Liver (tissue), 8 donors: ENCODE measurements at regions not wholly inside any gene's neighbourhood (a gene's known extent, or its start where the extent isn't known, plus 50 kb on each side); places are given as distances from the start of the nearest gene placed in this dataset.

Experiments
- DNase-seq: peaks from one replicate; pipeline ENCODE4 v3.0.0-alpha.2; 2017; ENCODE audit warnings: low spot score
- H3K27ac ChIP-seq, 2 donors: one replicate each; pipeline ENCODE4 v1.7.0; 2013; ENCODE audit warnings: inconsistent platforms in 2 of 2, low read length in 2 of 2, control low read depth in 1 of 2, low read depth in 1 of 2, mild to moderate bottlenecking in 1 of 2
- H3K27me3 ChIP-seq, 4 donors: one replicate each; pipeline versions ENCODE4 v1.6.1 to v1.7.0; 2013; ENCODE audit warnings: low read length in 3 of 4, inconsistent platforms in 1 of 4, mild to moderate bottlenecking in 1 of 4, moderate library complexity in 1 of 4; ENCODE audit not compliant: control insufficient read depth in 4 of 4, insufficient read depth in 4 of 4
- H3K36me3 ChIP-seq, 4 donors: one replicate each; pipeline versions ENCODE4 v1.6.1 to v1.7.0; 2013; ENCODE audit warnings: low read length in 3 of 4, mild to moderate bottlenecking in 3 of 4, low read depth in 1 of 4, moderate library complexity in 1 of 4; ENCODE audit not compliant: control insufficient read depth in 4 of 4, insufficient read depth in 3 of 4
- H3K4me1 ChIP-seq, 4 donors: one replicate each; pipeline versions ENCODE4 v1.6.1 to v1.7.0; 2013; ENCODE audit warnings: low read length in 3 of 4, mild to moderate bottlenecking in 3 of 4, moderate library complexity in 1 of 4; ENCODE audit not compliant: control insufficient read depth in 4 of 4, insufficient read depth in 4 of 4
- H3K4me3 ChIP-seq, 3 donors: one replicate each; pipeline versions ENCODE4 v1.6.1 to v1.7.0; 2013; ENCODE audit warnings: low read length in 3 of 3, control low read depth in 1 of 3, low read depth in 1 of 3, mild to moderate bottlenecking in 1 of 3
- H3K9ac ChIP-seq, 2 donors: one replicate each; pipeline ENCODE4 v1.7.0; 2013; ENCODE audit warnings: low read length in 2 of 2, mild to moderate bottlenecking in 2 of 2, moderate library complexity in 2 of 2, control low read depth in 1 of 2, low read depth in 1 of 2
- H3K9me3 ChIP-seq, 4 donors: one replicate each; pipeline versions ENCODE4 v1.6.1 to v1.7.0; 2013; ENCODE audit warnings: low read length in 3 of 4; ENCODE audit not compliant: control insufficient read depth in 4 of 4
- EGR1 ChIP-seq, 2 donors: IDR thresholded peaks; 2 replicates each; pipeline ENCODE4 v1.6.1; 2016 to 2018; ENCODE audit warnings: antibody characterized with exemption in 2 of 2, low read depth in 2 of 2
- FOXA1 ChIP-seq: IDR thresholded peaks from 2 replicates; pipeline ENCODE4 v1.6.1; 2016; ENCODE audit warnings: antibody characterized with exemption
- FOXA2 ChIP-seq: IDR thresholded peaks from 2 replicates; pipeline ENCODE4 v1.6.1; 2016; ENCODE audit warnings: antibody characterized with exemption
- GABPA ChIP-seq, 2 donors: IDR thresholded peaks in 1 of 2; conservative IDR thresholded peaks in 1 of 2; 2 replicates each; pipeline ENCODE4 v1.6.1; 2016; ENCODE audit warnings: antibody characterized with exemption in 2 of 2, mild to moderate bottlenecking in 1 of 2, moderate library complexity in 1 of 2
- HNF4A ChIP-seq, 2 donors: conservative IDR thresholded peaks; 2 replicates each; pipeline ENCODE4 v1.6.1; 2016; ENCODE audit warnings: antibody characterized with exemption in 2 of 2, mild to moderate bottlenecking in 2 of 2
- HNF4G ChIP-seq: IDR thresholded peaks from 2 replicates; pipeline ENCODE4 v1.6.1; 2016; ENCODE audit warnings: antibody characterized with exemption
- JUND ChIP-seq, 2 donors: IDR thresholded peaks; 2 replicates each; pipeline ENCODE4 v1.6.1; 2016; ENCODE audit warnings: antibody characterized with exemption in 2 of 2
- MAX ChIP-seq: IDR thresholded peaks from 2 replicates; pipeline ENCODE4 v1.6.1; 2016; ENCODE audit warnings: antibody characterized with exemption
- NR2F2 ChIP-seq: IDR thresholded peaks from 2 replicates; pipeline ENCODE4 v1.6.1; 2016; ENCODE audit warnings: antibody characterized with exemption
- RAD21 ChIP-seq, 2 donors: IDR thresholded peaks; 2 replicates each; pipeline ENCODE4 v1.6.1; 2016; ENCODE audit warnings: antibody characterized with exemption in 2 of 2, mild to moderate bottlenecking in 2 of 2
- RXRA ChIP-seq, 2 donors: IDR thresholded peaks; 2 replicates each; pipeline ENCODE4 v1.6.1; 2017 to 2018; ENCODE audit warnings: antibody characterized with exemption in 2 of 2, mild to moderate bottlenecking in 1 of 2
- SP1 ChIP-seq: IDR thresholded peaks from 2 replicates; pipeline ENCODE4 v1.6.1; 2018; ENCODE audit warnings: antibody characterized with exemption, mild to moderate bottlenecking
- TAF1 ChIP-seq: conservative IDR thresholded peaks from 2 replicates; pipeline ENCODE4 v1.6.1; 2016; ENCODE audit warnings: antibody characterized with exemption, mild to moderate bottlenecking
- YY1 ChIP-seq: IDR thresholded peaks from 2 replicates; pipeline ENCODE4 v1.6.1; 2016; ENCODE audit warnings: antibody characterized with exemption, mild to moderate bottlenecking
- ZBTB33 ChIP-seq: IDR thresholded peaks from 2 replicates; pipeline ENCODE4 v1.6.1; 2016; ENCODE audit warnings: antibody characterized with exemption
- WGBS: extraction: QIAGEN DNeasy Blood & Tissue Kit; methylation state at CpG from one replicate; pipeline ENCODE4 v1.1.7; 2013; 5-methylcytosine and 5-hydroxymethylcytosine counted together
- TF ChIP-seq, protein P1 (sequence below): fragments of 150-350 bp; IDR thresholded peaks from 2 replicates; pipeline ENCODE4 v1.5.1; 2017; ENCODE audit warnings: improper control_type of control experiment, low read depth, low read length; ENCODE audit not compliant: missing input control
- TF ChIP-seq, protein P2 (sequence below): IDR thresholded peaks from 2 replicates; pipeline ENCODE4 v1.6.1; 2016; ENCODE audit warnings: antibody characterized with exemption
- TF ChIP-seq, protein P3 (sequence below): IDR thresholded peaks from 2 replicates; pipeline ENCODE4 v1.6.1; 2016; ENCODE audit warnings: antibody characterized with exemption, mild to moderate bottlenecking
- donor health status: healthy.
- donor health status: healthy.
- donor health status: healthy.
- donor health status: healthy.
- donor health status: healthy.

GRCh38 chr20:8076306-8077136 is 55.5 kb upstream of the PLCB1 start:
- WGBS = 73% methylated on average over 3 of the region's 3 CpGs
- Histone ChIP-seq H3K4me3 (no peak overlapping the region), H3K9me3 (no peaks in the 10 kb centered on the region), H3K27ac (no peak overlapping the region), H3K4me1 (peaks cover 0 to 3% (median 0%) of the 10 kb centered on the region in 4 donors), H3K9ac (no peak overlapping the region), H3K27me3 (no peaks in the 10 kb centered on the region), H3K36me3 (no peaks in the 10 kb centered on the region)
- no peak for TF ChIP-seq HNF4A (conservative IDR thresholded peaks at IDR 0.05)
- no peak for TF ChIP-seq FOXA1
- TF ChIP-seq, protein P1, sequence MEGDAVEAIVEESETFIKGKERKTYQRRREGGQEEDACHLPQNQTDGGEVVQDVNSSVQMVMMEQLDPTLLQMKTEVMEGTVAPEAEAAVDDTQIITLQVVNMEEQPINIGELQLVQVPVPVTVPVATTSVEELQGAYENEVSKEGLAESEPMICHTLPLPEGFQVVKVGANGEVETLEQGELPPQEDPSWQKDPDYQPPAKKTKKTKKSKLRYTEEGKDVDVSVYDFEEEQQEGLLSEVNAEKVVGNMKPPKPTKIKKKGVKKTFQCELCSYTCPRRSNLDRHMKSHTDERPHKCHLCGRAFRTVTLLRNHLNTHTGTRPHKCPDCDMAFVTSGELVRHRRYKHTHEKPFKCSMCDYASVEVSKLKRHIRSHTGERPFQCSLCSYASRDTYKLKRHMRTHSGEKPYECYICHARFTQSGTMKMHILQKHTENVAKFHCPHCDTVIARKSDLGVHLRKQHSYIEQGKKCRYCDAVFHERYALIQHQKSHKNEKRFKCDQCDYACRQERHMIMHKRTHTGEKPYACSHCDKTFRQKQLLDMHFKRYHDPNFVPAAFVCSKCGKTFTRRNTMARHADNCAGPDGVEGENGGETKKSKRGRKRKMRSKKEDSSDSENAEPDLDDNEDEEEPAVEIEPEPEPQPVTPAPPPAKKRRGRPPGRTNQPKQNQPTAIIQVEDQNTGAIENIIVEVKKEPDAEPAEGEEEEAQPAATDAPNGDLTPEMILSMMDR = no peak
- no peak for TF ChIP-seq RXRA (IDR thresholded peaks at IDR 0.05)
- DNase-seq = no peak

DNA sequence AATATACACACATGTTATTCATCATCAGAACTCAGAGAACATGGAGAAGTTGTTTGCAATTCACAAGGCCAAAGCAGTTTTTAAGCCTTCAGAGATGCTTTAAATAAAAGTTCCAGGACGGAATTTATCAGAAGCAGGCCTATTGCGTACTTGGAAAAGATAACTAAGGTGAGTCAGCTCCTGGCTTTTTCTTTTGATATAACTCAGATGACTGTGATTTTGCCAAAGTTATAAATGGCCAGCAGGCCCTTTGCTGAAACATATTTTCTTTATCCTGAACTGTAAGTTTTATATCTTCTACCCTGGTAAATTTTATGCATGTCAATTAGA is 55.0 kb upstream of the PLCB1 start:
- Histone ChIP-seq H3K27me3 (no peaks in the 10 kb centered on the region), H3K4me1 (peaks cover 0 to 3% (median 0%) of the 10 kb centered on the region in 4 donors), H3K27ac (no peak overlapping the region), H3K9ac (no peak overlapping the region), H3K4me3 (no peak overlapping the region), H3K9me3 (no peaks in the 10 kb centered on the region), H3K36me3 (no peaks in the 10 kb centered on the region)
- no peak for TF ChIP-seq ZBTB33
- TF ChIP-seq EGR1 (IDR thresholded peaks at IDR 0.05; ENCODE audit: low read depth in 2 of 2) = no peak
- TF ChIP-seq FOXA1 = no peak
- TF ChIP-seq, protein P2, sequence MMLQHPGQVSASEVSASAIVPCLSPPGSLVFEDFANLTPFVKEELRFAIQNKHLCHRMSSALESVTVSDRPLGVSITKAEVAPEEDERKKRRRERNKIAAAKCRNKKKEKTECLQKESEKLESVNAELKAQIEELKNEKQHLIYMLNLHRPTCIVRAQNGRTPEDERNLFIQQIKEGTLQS = no peak
- no peak for TF ChIP-seq MAX
- no peak for TF ChIP-seq TAF1
- no peak for TF ChIP-seq HNF4G
- TF ChIP-seq HNF4A (conservative IDR thresholded peaks at IDR 0.05) = no peak
- no peak for TF ChIP-seq RAD21 (IDR thresholded peaks at IDR 0.05)
- no peak for TF ChIP-seq YY1
- TF ChIP-seq FOXA2 = no peak
- TF ChIP-seq, protein P1 = no peak
- no peak for TF ChIP-seq SP1
- TF ChIP-seq, protein P3, sequence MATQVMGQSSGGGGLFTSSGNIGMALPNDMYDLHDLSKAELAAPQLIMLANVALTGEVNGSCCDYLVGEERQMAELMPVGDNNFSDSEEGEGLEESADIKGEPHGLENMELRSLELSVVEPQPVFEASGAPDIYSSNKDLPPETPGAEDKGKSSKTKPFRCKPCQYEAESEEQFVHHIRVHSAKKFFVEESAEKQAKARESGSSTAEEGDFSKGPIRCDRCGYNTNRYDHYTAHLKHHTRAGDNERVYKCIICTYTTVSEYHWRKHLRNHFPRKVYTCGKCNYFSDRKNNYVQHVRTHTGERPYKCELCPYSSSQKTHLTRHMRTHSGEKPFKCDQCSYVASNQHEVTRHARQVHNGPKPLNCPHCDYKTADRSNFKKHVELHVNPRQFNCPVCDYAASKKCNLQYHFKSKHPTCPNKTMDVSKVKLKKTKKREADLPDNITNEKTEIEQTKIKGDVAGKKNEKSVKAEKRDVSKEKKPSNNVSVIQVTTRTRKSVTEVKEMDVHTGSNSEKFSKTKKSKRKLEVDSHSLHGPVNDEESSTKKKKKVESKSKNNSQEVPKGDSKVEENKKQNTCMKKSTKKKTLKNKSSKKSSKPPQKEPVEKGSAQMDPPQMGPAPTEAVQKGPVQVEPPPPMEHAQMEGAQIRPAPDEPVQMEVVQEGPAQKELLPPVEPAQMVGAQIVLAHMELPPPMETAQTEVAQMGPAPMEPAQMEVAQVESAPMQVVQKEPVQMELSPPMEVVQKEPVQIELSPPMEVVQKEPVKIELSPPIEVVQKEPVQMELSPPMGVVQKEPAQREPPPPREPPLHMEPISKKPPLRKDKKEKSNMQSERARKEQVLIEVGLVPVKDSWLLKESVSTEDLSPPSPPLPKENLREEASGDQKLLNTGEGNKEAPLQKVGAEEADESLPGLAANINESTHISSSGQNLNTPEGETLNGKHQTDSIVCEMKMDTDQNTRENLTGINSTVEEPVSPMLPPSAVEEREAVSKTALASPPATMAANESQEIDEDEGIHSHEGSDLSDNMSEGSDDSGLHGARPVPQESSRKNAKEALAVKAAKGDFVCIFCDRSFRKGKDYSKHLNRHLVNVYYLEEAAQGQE = no peak
- TF ChIP-seq JUND (IDR thresholded peaks at IDR 0.05) = no peak
- TF ChIP-seq NR2F2 = no peak
- TF ChIP-seq GABPA (IDR thresholded peaks at IDR 0.05 in 1 of 2, conservative IDR thresholded peaks at IDR 0.05 in 1 of 2) = no peak
- TF ChIP-seq RXRA (IDR thresholded peaks at IDR 0.05) = no peak
- no peak for DNase-seq
- 84% methylated on average over 2 of the region's 2 CpGs for WGBS
